CD4-positive, alpha-beta T cell (primary cell): ENCODE measurements at regions not wholly inside any gene's neighbourhood (a gene's known extent, or its start where the extent isn't known, plus 50 kb on each side); places are given as distances from the start of the nearest gene placed in this dataset.

Source experiments
- ATAC-seq: fragments of 200-7000 bp; cut with Tn5 transposase; one replicate; pipeline ENCODE4 v1.10.0; 2022; ENCODE audit warnings: mild to moderate bottlenecking; ENCODE audit not compliant: poor library complexity
- CTCF ChIA-PET: fragments of 350-600 bp; sonication (Branson Sonifier 250); formaldehyde crosslinking; loops from one replicate; lab custom pipeline; 2021; ENCODE audit warnings: antibody characterized with exemption, inconsistent platforms; lab: Charles Lee
- POLR2A ChIA-PET: fragments of 350-600 bp; sonication (Branson Sonifier 250); formaldehyde crosslinking; loops from one replicate; lab custom pipeline; 2021; ENCODE audit warnings: antibody characterized with exemption, inconsistent platforms; lab: Charles Lee
- DNase-seq, 14 experiments: peaks; one replicate each; pipeline ENCODE4 v3.0.0-alpha.2; 2013 to 2020; ENCODE audit warnings: mixed read lengths in 2 of 14
- H3K27ac ChIP-seq, 2 donors: one replicate each; pipeline versions ENCODE4 v1.5.1 to v1.7.0; 2013; ENCODE audit warnings: low read length in 2 of 2, low read depth in 1 of 2, mild to moderate bottlenecking in 1 of 2
- H3K27me3 ChIP-seq, 2 experiments: 1 replicate in 1 of 2; 2 replicates in 1 of 2; pipeline versions ENCODE4 v1.6.1 to v1.7.0; 2013; ENCODE audit warnings: low read length in 2 of 2, control low read depth in 1 of 2, mild to moderate bottlenecking in 1 of 2, moderate library complexity in 1 of 2; ENCODE audit not compliant: insufficient read depth in 2 of 2, control insufficient read depth in 1 of 2
- H3K36me3 ChIP-seq: one replicate; pipeline ENCODE4 v1.6.1; 2013; ENCODE audit warnings: low read length, control low read depth; ENCODE audit not compliant: insufficient read depth
- H3K4me1 ChIP-seq: one replicate; pipeline ENCODE4 v1.6.1; 2013; ENCODE audit warnings: low read length, control low read depth; ENCODE audit not compliant: insufficient read depth
- H3K4me3 ChIP-seq: one replicate; pipeline ENCODE4 v1.5.1; 2013; ENCODE audit warnings: mild to moderate bottlenecking, low read length, moderate library complexity
- H3K9me3 ChIP-seq, 2 experiments: 1 replicate in 1 of 2; 2 replicates in 1 of 2; pipeline versions ENCODE4 v1.6.1 to v1.7.0; 2013; ENCODE audit warnings: low read length in 2 of 2, mild to moderate bottlenecking in 2 of 2, control low read depth in 1 of 2, moderate library complexity in 1 of 2; ENCODE audit not compliant: control insufficient read depth in 1 of 2, insufficient read depth in 1 of 2
- H3K27ac Mint-ChIP-seq: one replicate; pipeline ENCODE4 v1.8.0; 2020; ENCODE audit warnings: mixed read lengths
- H3K27me3 Mint-ChIP-seq: one replicate; pipeline ENCODE4 v1.8.0; 2021; ENCODE audit warnings: mixed read lengths
- H3K36me3 Mint-ChIP-seq: one replicate; pipeline ENCODE4 v1.8.0; 2021; ENCODE audit warnings: low read depth, mixed read lengths
- H3K4me1 Mint-ChIP-seq: one replicate; pipeline ENCODE4 v1.8.0; 2021; ENCODE audit warnings: low read depth, mixed read lengths
- H3K4me3 Mint-ChIP-seq: one replicate; pipeline ENCODE4 v1.8.0; 2020; ENCODE audit warnings: mild to moderate bottlenecking, mixed read lengths
- H3K9me3 Mint-ChIP-seq: one replicate; pipeline ENCODE4 v1.8.0; 2020; ENCODE audit warnings: mixed read lengths
- intact Hi-C, 2 experiments: fragments of 100-400 bp; cut with DNase I in 1 of 2; cut with micrococcal nuclease in 1 of 2; formaldehyde crosslinking; loops; one replicate each; pipeline versions ENCODE4 v1.15.1 to v1.9.0; 2023 to 2025; cut with DNase I, micrococcal nuclease
- TF ChIP-seq, protein P1 (sequence below): fragments of 200-600 bp; IDR thresholded peaks from one replicate; pipeline ENCODE4 v1.8.0; 2022; ENCODE audit warnings: antibody characterized with exemption, mild to moderate bottlenecking

DNA sequence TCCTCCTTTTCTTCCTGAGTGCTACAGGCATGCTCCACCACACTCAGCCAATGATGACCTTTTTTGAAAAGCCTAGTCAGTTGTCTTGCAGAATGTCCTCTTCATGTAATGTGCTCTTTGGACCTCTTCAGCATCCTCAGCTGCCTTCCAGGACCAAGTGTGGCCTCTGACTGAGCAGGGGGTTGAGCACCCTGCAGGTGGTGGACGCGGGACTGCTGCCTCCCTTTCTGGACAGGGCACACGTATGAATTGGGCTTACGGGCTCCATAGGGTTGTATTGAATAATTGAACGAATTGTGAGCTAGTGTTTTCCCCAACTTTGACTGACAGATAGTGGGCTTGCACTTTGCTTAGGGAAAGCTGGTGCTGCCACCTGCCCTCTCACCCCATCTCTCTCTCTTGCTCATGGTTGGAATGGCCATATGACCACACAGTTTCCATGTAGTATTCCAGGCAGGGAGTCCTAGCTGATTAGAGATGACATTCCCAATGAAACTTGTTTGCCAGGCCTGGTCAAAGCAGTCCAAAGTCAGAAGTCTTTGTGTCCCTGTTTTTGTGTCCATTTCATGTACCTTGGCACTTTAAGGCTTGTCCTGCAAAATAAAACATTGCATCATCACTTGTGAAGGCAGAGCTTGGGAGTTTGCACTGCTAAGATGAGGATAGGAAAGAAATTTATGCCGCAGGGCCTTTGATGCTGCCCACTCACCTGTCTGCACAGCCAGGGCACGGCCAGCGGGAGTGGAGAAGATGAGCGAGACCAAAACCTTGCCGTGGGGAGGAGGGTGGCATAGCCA lies 76.3 kb upstream of the NPAS1 start:
- Mint-ChIP-seq H3K27me3 (no peaks in the 10 kb centered on the region), H3K9me3 (no peaks in the 10 kb centered on the region), H3K36me3 (peaks cover 49% of the 10 kb centered on the region), H3K4me1 (peaks cover 30% of the 10 kb centered on the region), H3K27ac (no peak overlapping the region), H3K4me3 (no peak overlapping the region)
- Histone ChIP-seq H3K4me3 (no peak overlapping the region), H3K27ac (no peak overlapping the region), H3K9me3 (no peaks in the 10 kb centered on the region), H3K4me1 (peaks cover 41% of the 10 kb centered on the region), H3K36me3 (peaks cover 29% of the 10 kb centered on the region), H3K27me3 (no peaks in the 10 kb centered on the region)
- POLR2A ChIA-PET, result no interaction called here
- intact Hi-C loops, result no loop called here
- TF ChIP-seq, protein P1, sequence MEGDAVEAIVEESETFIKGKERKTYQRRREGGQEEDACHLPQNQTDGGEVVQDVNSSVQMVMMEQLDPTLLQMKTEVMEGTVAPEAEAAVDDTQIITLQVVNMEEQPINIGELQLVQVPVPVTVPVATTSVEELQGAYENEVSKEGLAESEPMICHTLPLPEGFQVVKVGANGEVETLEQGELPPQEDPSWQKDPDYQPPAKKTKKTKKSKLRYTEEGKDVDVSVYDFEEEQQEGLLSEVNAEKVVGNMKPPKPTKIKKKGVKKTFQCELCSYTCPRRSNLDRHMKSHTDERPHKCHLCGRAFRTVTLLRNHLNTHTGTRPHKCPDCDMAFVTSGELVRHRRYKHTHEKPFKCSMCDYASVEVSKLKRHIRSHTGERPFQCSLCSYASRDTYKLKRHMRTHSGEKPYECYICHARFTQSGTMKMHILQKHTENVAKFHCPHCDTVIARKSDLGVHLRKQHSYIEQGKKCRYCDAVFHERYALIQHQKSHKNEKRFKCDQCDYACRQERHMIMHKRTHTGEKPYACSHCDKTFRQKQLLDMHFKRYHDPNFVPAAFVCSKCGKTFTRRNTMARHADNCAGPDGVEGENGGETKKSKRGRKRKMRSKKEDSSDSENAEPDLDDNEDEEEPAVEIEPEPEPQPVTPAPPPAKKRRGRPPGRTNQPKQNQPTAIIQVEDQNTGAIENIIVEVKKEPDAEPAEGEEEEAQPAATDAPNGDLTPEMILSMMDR, result no peak
- CTCF ChIA-PET, result interaction anchor here (1.1 kb wide), 1 partner anchor 74 kb away, joined by 3 read pairs; no protein-coding TSS in a partner anchor
- DNase-seq, result no peak
- no peak for ATAC-seq

DNA sequence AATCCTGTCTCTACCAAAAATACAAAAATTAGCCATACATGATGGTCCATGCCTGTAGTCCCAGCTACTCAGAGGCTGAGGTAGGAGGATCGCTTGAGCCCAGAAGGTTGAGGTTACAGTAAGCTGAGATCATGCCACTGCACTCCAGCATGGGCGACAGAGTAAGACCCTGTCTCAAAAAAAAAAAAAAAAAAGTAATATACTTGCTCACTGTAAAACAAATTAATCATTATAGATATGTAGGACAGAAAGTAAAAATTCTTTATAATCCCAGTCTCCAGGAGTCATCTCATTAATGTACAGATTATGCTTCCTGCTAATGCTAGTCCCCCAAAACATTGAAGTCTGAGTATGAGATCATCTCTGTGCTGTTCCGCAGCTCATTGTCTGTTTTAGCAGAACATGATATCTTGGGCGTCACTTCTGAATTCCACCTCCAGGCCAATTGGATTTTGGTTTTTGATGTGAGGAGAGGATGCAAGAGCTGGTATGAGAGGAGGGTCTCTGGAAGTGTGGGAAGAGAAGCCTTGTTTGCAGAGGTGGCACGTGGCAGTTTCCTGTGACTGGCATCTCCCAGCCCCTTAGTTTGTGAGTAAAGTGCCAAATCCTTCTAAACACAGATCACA lies 75.4 kb upstream of the NPAS1 start:
- Histone ChIP-seq H3K9me3 (no peaks in the 10 kb centered on the region), H3K27ac (no peak overlapping the region), H3K4me3 (no peak overlapping the region), H3K27me3 (no peaks in the 10 kb centered on the region), H3K4me1 (peaks cover 41% of the 10 kb centered on the region), H3K36me3 (peaks cover 29% of the 10 kb centered on the region)
- no peak for ATAC-seq
- TF ChIP-seq, protein P1, result no peak
- Mint-ChIP-seq H3K27ac (no peak overlapping the region), H3K9me3 (no peaks in the 10 kb centered on the region), H3K4me1 (peaks cover 30% of the 10 kb centered on the region), H3K27me3 (no peaks in the 10 kb centered on the region), H3K36me3 (peaks cover 42% of the 10 kb centered on the region), H3K4me3 (no peak overlapping the region)
- intact Hi-C loops, result no loop called here
- CTCF ChIA-PET, result interaction anchor here (1.2 kb wide), 1 partner anchor 10 kb away, joined by 3 read pairs; no protein-coding TSS in a partner anchor
- DNase-seq, result no peak
- POLR2A ChIA-PET, result interaction anchor here (0.6 to 1.7 kb wide), 2 partner anchors 7 to 11 kb away, joined by 3 to 4 read pairs; no protein-coding TSS in a partner anchor

DNA sequence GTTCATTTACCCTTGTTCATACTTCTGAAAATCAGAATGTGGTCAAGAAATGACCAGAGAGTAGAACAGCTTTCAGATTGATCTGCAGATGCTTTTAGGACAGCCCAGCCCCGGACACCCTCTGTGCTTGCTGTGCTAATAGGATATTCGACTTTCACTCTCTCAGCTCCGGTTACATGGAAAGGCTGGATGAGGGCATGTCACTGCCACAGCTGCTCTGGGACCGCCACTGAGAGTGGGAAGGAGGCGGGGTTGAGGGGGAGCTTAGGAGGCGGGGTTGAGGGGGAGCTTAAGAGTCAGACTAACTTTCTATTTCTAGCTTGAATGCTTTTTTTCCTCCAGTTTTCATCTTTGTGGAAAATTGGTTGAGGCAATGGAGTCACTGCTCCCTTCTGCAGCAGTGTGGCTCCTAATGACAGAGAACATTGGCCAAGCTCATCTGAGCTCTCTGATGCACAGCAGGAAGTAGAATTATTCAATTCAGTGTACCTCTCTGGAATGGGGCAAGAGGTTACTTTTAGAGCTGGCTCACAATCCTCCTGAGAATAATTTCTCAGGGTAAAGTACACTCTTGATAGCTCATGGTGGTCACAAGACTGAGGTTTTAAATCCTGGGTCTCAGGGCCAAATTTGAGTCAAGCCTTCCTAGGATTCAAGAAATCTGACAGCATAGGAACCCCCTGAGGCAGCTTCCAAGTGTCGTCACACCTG lies 74.6 kb upstream of the NPAS1 start:
- H3K4me1 ChIP-seq, result peaks cover 48% of the 10 kb centered on the region
- no peak overlapping the region for H3K4me3 ChIP-seq
- no peak overlapping the region for H3K27ac Mint-ChIP-seq
- intact Hi-C loops, result no loop called here
- no peak for ATAC-seq
- H3K27me3 ChIP-seq, result no peaks in the 10 kb centered on the region
- no peaks in the 10 kb centered on the region for H3K27me3 Mint-ChIP-seq
- TF ChIP-seq, protein P1, result no peak
- no peak for DNase-seq
- H3K36me3 Mint-ChIP-seq, result peaks cover 36% of the 10 kb centered on the region
- H3K27ac ChIP-seq, result no peak overlapping the region
- peaks cover 31% of the 10 kb centered on the region for H3K4me1 Mint-ChIP-seq
- POLR2A ChIA-PET, result interaction anchor here (0.6 to 1.7 kb wide), 3 partner anchors 8 to 10 kb away, joined by 3 to 4 read pairs (median 4); no protein-coding TSS in a partner anchor
- CTCF ChIA-PET, result interaction anchor here (1.2 kb wide), 1 partner anchor 9 kb away, joined by 3 read pairs; no protein-coding TSS in a partner anchor
- H3K9me3 ChIP-seq, result no peaks in the 10 kb centered on the region
- H3K36me3 ChIP-seq, result peaks cover 25% of the 10 kb centered on the region
- no peaks in the 10 kb centered on the region for H3K9me3 Mint-ChIP-seq
- no peak overlapping the region for H3K4me3 Mint-ChIP-seq
